ENCODE measurements at regions not wholly inside any gene's neighbourhood (a gene's known extent, or its start where the extent isn't known, plus 50 kb on each side); places are given as distances from the start of the nearest gene placed in this dataset.

GRCh38 chr3:64464955-64465354 lies 222.8 kb downstream of the ADAMTS9 start:
- no peak for TF ChIP-seq CTCF (IDR thresholded peaks at IDR 0.05; ENCODE audit: low read depth, low read length)
- no peak overlapping the region for H3K4me3 ChIP-seq (ENCODE audit: low read depth, low read length)

GRCh38 chr3:64463981-64464380 lies 223.8 kb downstream of the ADAMTS9 start:
- TF ChIP-seq CTCF (IDR thresholded peaks at IDR 0.05; ENCODE audit: low read depth, low read length): no peak
- no peak overlapping the region for H3K4me3 ChIP-seq (ENCODE audit: low read depth, low read length)

GRCh38 chr3:64462203-64462602 lies 225.6 kb downstream of the ADAMTS9 start:
- H3K4me3 ChIP-seq (ENCODE audit: low read depth, low read length): peak overlapping the region; percentile 33
- no peak for TF ChIP-seq CTCF (IDR thresholded peaks at IDR 0.05; ENCODE audit: low read depth, low read length)

- 0 out of 2 replicates have a peak overlapping the region, but pooled peaks have one; percentile 11 for H3K4me3 ChIP-seq (ENCODE audit: low read depth, low read length)
- TF ChIP-seq CTCF (IDR thresholded peaks at IDR 0.05; ENCODE audit: low read depth, low read length): no peak
Observed at GRCh38 chr3:64460877-64461276, 226.9 kb downstream of the ADAMTS9 start.

- H3K4me3 ChIP-seq (ENCODE audit: low read depth, low read length): 0 out of 2 replicates have a peak overlapping the region, but pooled peaks have one; percentile 11
- no peak for TF ChIP-seq CTCF (IDR thresholded peaks at IDR 0.05; ENCODE audit: low read depth, low read length)
Observed at GRCh38 chr3:64460141-64460730, 227.6 kb downstream of the ADAMTS9 start.

GRCh38 chr3:64459711-64460110 lies 228.1 kb downstream of the ADAMTS9 start:
- H3K4me3 ChIP-seq (ENCODE audit: low read depth, low read length): no peak overlapping the region
- no peak for TF ChIP-seq CTCF (IDR thresholded peaks at IDR 0.05; ENCODE audit: low read depth, low read length)

- H3K4me3 ChIP-seq (ENCODE audit: low read depth, low read length): no peak overlapping the region
- TF ChIP-seq CTCF (IDR thresholded peaks at IDR 0.05; ENCODE audit: low read depth, low read length): no peak
Observed at GRCh38 chr3:64457811-64458210, 230.0 kb downstream of the ADAMTS9 start.
